HG03139 (cell line): ENCODE measurements at regions not wholly inside any gene's neighbourhood (a gene's known extent, or its start where the extent isn't known, plus 50 kb on each side); places are given as distances from the start of the nearest gene placed in this dataset.

Experiments used
- ATAC-seq: cut with Tn5 transposase; IDR thresholded peaks from one replicate; pipeline ENCODE4 v1.9.1; 2021; ENCODE audit not compliant: unreplicated experiment

DNA sequence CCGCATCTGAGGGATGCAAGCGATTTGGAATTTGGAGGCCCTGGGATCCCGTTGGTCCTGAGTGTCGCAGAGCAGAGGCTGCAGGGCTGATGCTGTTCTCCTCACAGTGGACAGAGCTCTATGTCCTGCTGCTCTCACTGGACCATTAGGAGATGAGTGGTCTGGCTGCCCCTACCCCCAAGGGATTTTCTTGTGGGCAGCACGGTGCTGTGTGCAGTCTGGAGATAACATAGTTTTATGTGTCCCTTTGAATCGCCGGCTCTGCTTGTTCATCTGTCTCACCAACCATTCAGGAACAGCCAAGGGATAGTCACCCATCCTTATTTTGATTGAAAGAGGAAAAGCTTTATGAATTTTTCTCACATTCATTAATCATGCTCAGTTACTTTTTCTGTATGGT, 49.9 kb downstream of the CHRM3 start:
- no peak for ATAC-seq

DNA sequence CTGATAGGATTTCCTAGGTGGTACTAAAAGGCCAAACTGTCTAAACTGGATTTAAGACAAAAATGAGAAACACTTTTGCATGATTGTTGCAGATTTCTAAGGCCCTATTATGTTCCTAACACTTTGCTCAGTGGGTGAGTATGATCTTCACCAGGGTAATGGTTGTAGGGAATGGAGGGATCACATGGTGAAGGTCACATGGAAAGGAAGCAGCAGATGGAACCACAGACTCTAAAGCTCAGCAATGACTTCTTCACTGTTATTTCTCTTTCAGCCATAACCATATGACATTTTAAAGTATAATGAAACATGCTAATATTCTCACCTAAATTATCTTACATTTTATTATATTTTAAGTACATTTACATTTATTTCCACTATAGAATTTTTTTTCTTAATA, 51.5 kb downstream of the CHRM3 start:
- no peak for ATAC-seq

DNA sequence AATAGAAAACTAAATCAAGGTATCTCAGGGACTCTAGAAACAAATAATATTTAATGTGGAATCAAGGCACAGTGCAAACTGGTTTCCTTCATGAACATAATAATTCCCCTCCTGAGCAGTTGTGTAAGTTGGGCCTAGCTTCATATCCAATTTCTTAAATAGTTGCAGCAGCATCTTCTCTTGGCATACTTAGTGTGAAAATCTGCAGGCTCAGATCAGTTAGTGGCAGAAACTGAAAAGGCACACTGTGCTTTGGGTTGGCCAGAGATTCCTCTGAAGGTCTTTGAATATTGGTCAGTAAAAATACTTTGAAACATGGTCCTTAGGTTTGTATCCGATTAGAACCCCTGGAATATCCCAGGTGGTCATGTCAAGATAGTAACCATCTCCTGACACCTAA, 52.5 kb downstream of the CHRM3 start:
- no peak for ATAC-seq

DNA sequence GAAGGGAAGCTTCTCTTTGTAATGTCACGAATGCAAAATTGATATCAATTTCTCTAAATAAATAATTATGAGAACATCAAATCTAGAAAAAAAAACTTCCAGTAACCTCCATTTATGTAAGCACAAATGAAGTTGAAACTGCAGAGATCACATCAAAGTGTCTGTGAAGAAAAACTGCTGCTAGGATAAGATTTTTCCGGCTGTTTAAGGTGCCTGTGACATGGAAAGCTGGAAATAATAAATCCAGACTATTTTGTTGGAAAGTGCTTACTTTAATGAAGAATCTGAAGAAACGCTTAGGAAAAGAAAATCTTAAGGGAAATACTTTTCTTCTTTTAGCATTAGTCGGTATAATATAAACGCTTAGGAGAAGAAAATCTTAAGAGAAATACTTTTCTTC, 57.0 kb downstream of the CHRM3 start:
- no peak for ATAC-seq

DNA sequence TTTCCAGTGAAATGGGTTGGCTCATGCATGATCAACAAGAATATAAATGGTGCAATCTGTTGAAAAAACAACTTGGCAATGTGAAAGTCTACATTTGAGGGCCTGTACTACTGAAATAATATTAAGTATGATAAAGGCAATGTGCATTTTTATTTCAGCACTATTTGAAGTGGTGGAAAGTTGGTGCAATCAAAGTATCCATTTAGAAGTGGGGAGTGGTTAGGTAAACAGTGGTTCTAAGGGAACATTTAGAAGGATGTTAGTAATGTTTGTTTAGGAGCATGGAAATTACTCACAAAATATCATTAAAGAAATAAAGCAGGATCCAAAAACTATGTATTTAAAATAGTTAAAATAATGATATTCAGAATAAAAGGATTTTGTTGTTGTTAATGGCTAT, 60.2 kb downstream of the CHRM3 start:
- ATAC-seq, result no peak

DNA sequence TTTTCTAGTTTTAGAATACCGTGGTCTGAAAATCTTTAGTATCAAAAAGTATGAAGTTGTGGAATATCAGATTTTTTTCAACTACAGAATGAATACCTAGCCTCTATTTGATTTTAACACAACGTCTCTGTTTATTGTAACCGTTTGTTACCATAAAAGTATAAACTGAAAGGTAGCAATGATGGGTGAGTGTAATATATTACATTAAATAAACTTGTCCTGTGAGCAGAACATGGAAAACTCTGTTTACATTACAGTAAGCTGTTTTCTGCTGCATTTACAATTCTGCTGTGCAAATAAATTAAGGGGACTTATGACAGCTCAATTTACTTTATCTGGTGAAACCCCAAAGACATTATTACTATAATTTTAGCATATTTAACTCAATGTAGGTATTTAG, 62.5 kb downstream of the CHRM3 start:
- no peak for ATAC-seq

DNA sequence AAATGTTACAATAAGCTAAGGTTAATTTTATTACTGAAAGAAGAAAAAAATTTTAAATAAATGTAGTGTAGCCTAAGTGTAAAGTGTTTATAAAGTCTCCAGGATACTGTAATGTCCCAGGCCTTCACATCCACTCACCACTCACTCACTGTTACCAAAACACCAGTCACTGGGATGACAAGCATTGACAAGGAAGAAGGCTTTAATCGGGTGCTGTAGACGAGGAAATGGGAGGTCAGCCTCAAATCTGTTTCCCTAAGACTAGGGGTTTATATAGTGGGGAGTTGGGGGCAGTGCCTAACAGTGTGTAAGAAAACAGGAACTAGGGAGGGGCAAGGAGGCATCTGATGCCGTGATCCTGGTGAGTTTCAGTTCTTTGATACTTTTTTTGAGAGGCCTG, 69.4 kb downstream of the CHRM3 start:
- ATAC-seq, result no peak

DNA sequence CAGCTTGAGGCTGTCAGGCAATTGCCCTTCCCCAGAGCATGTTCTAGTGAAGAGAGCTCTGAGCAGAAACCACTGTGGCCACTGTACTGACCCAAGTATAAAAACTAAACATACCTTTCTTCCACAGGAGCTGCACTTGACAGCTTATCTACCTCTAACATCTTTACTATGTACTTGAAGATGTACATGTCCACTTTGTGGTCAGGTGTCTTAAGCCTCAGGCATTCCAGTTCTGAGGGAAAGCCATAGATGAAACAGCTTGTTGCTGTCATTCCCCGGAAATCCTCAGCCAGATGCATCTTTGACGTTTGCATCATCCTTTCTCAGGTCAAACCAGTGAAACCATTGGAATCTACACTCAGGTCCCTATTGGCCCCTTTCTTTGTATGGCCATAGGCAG, 70.4 kb downstream of the CHRM3 start:
- ATAC-seq, result no peak

DNA sequence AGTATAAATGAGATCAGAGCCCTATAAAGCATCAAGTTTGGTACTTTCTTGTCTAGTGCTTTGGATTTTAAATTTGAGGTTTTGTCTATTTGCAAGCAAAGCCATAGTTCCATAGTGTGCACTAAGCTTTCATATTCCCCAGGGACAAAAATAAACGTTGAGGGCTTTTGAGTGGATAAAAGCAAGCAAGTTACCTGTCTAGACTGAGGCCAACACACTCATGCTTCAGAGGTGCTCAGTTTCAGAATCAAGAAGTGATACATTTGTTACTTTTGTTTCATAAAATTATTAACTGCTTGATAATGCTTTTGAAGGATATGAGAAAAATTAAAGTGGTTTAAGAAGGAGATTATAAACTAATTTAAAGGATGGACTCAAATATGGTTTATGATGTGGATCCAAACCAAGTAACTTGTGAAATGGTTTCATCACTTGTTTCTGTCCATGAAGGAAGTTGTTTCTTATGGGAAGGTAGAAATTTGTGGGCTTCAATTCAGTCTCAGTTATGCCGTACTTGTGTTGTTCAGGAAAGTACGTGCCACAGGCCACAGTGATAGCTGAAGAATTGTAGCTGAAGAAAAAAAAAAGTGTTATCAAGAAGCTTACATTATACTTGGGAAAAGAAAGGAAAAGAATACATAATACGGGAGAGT, 71.2 kb downstream of the CHRM3 start:
- ATAC-seq, result peak; percentile 53

DNA sequence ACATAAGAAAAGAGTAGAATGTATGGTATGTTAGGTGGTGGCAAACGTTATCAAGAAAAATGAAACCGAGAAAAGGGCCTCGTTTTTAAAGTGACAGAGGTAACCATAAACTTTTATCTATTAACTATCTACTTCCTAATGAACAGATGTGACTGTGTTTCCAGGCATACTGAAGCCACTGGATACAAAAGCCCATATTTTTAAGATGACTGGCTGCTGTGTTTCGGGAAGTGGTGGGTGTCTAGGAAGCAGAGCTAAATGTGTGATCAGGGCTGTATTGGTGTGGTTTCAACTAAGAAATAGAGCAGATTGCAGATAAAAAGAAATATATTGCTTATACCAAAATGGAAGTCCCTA, 71.8 kb downstream of the CHRM3 start:
- peak; percentile 68 for ATAC-seq

DNA sequence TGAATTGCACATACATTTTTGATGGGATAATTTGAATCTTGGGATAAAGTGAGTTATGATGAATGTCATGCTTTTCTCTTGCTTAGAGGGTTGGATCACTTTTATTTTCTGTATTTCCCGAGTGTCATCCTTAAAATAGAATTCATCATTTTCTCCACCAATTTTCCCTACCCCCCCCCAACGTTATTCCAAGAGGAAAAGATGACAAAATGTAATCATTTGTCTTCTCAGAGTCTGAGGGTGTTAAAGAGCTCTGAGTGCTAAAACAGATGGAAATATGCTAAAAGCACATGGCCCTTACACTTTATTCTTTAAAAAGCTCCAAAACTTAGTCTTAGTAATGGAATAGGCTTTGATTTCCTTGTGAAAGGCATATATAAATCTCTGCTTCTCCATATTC, 81.4 kb downstream of the CHRM3 start:
- ATAC-seq, result no peak

DNA sequence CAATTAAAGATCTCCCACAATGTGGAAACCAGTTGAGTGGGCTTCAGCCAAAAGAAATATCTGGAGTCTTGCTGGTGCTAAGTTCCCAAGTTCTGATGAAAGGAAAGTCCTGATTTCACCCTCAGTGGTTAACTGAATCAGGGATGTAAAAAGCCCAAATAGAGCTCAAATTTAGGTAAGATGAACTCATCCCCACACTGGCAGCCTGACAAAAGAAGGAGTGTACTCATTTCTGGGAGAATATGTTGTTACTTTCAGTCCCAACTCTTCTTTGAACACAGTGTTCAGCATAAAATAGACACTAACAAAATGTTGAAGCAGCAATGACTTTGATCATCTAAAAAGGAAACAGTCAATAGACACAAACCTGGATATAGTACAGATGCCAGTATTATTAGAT, 91.7 kb downstream of the CHRM3 start:
- ATAC-seq, result no peak

DNA sequence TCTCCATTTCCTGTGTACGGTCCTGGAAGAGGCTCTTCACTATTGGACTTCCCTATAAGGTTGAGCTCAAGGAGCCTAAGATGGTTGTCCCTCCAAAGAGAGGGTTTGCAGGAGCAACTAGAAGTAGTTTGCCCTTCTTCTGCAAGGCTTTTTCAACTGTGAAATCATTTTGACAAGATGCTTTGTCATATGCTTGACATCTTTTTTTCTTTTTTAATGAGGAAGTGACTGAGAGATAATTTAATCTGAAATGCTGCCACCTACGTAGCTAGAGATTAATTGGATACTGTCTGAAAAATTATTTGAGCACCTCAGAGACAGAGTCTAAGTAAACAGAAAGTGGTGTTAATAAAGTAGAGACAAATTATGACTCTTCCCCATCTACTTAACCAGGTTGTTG, 97.0 kb downstream of the CHRM3 start:
- ATAC-seq, result no peak

DNA sequence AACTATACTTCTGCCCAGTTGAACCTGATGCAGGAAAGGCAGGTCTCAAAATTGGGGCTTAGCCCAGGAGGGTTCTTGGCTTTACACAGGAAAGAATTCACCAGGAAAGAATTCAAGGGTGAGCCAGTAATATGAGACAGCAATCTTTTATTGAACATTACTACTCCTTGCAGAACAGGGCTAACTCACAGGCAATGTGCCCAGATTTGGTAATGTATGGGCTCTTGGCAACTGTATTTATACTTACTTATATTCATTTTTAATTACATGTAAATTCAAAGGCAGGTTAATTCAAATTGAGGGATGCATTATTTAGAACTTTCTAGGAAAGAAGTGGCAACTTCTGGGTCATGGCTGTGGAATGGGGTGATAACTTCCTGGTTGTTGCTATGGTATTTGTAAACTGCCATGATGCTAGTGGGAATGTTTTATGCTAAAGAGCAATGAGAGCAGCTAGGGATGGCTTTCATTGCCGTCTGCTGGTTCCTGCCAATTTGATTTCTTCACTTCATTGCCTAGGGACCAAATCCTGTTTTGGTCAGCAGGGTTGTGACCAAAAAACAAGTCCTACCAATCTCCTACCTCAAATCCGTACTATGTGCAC, 107.5 kb downstream of the CHRM3 start:
- no peak for ATAC-seq

DNA sequence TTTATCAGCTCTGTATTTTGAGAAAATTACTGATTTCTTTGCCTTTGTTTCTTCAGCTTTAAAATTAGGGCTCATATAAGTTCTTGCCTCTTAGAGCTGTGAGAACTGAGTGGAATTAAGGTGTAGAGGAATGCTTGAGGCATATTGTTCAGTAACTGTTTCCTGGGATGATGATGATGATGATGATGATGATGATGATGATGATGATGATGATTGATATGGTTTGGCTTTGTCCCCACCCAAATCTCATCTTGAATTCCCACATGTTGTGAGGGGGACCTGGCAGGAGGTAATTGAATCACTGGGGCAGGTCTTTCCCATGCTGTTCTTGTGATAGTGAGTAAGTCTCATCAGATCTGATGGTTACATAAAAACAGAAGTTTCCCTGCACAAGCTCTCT, 118.7 kb downstream of the CHRM3 start:
- ATAC-seq, result no peak

DNA sequence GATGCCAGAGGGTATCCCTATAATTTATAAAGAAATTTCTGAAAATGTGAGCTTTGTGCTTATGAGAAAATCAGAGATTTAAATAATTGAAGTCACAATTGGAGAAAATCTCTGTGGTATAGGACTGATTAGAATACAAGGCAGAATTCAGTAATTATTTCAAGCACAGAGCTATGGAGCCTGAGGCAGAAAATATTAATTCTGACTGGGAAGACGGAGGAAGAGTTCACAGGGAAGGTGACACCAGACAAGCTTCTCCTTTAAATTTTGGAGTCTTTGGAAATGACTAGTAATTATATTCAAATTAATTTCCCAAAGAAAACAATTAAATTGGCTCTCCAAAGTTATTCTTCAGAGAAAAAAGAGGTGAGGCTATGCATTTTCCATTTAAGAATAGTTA, 121.5 kb downstream of the CHRM3 start:
- ATAC-seq, result no peak

DNA sequence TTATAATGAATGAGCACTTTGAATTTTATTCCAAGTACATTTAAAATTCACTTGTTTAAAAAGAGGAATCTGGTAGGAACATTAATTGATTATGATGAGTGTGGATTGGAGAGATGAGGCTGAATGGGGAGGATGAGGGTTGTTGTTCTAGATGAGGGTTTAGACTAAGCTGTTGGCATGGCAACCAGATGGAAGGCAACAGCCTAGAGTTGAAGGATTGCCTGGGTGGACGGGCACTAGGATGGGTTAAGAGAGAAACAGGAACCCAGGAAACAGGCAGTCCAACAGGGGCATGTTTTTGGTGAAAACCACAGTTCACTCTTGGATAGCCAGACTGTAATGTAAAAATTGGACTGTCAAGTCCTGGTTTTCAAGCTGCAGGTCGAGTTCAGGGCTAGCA, 125.5 kb downstream of the CHRM3 start:
- no peak for ATAC-seq

DNA sequence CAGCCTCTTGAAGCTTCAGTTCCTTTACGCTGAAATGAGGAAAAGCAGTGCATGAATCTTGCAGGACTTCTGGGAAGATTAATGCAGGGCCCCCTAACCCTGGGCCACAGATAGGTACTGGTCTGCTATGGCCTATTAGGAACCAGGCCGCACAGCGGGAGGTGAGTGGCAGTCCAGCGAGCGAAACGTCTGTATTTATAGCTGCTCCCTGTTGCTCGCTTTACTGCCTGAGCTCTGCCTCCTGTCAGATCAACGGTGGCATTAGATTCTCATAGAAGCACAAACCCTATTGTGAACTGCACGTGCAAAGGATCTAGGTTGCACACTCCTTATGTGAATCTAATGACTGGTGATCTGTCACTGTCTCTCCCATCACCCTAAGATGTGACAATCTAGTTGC, 130.2 kb downstream of the CHRM3 start:
- ATAC-seq, result no peak

DNA sequence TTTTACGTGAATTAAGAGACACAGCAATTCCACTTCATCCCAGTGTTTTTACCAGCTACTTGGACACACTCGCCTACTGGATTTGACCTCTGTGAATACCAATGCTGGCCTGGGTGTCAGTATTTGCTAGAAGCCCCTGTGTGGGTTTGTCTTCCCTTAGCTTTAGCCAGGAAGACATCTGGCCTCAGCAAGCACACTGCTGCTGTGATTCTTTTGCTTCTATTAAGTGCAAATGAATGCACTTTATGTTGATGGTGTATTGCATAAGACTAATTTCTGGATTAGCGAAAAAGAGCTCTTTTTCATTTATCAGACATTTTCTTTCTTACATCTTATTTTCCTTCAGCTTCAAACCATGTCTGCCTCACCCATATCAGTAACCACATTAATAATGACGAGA, 140.0 kb downstream of the CHRM3 start:
- no peak for ATAC-seq

DNA sequence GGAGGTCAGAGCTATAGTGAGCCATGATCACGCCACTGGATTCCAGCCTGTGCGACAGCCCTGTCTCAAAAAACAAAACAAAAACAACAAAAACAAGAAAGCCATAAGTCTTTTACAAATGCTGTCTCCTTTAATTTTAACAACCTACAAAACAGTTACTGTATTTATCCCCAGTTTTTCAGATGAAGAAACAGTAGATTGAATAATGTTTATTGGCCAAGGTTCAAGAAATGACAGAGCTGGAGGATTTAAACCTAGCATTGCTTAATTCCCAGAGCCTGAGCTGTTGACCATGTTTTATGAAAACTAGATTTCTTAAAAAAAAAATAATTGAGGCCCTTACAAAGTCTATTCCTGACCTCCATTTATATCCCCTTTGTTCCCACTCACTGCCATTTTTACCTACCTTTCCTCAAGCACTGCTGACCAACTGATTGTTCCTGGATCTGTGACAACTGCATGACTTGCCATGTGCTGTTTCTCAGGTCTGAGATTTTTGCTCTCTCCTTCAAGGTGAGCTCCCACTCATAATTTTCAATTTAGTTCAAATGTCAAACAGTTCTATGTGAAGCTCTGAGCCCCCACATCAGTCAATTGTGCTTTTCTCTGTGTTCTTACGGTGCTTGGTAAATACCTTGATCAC, 140.8 kb downstream of the CHRM3 start:
- no peak for ATAC-seq

DNA sequence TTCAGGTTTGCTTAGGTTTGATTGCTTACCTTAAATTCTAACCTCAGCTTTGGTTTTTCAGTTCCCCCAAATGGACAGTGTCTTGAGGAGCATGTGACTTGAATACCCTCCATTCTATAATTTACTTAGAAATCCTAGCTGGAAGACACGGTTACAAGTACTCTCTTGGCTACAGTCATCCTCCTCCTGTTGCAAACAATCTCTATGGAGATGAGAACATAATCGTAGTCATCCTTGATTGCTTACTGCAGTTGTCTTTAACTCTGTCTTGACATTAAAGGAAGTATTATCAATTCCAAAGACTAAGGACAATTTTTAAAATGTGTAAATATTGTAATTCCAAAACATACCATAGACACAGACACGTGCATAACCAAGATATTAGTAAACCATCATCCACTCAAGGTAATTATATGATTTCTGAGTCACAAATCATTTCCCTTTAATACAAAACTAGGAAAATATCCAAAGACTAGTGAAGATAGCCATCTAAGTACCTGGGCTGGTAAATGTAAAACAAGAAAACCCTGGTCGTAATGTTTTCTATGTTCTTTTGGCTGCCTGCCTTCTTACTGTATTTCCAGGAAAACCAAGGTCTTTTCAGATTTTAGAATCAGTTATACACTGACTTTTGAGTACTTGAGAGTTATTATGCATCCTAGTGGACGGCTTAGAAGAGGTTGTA, 149.9 kb downstream of the CHRM3 start:
- ATAC-seq, result no peak

DNA sequence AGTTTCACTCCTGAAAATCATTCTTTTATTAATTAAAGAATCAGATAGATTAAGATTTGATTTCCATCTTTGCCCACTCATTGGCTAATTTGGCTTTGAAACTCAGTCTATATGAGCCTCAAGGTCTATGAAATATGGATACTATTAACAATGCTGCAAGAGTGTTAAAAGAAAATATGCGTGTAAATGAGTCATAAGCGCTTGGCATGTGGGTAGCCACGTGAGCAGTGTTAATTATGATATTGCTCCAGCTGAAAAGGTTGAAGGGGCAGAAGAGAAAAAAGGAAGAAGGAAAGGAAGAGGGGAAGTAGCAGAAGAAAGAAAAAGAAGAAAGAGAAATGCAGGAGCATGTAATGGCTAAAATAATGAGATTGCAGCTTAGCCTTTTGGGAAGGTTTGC, 151.4 kb downstream of the CHRM3 start:
- no peak for ATAC-seq
